Raji (cell line): ENCODE measurements at regions not wholly inside any gene's neighbourhood (a gene's known extent, or its start where the extent isn't known, plus 50 kb on each side); places are given as distances from the start of the nearest gene placed in this dataset.

Source experiments
- POLR2A ChIP-seq: IDR thresholded peaks from 2 replicates; pipeline ENCODE4 v1.6.1; 2011; ENCODE audit warnings: low read depth, low read length, control low read depth; ENCODE audit not compliant: insufficient read depth

- TF ChIP-seq POLR2A = no peak
Measured at GRCh38 chr13:50676602-50677001, 166.9 kb downstream of the DLEU7 start.

GRCh38 chr13:50677258-50677657 lies 166.2 kb downstream of the DLEU7 start:
- no peak for TF ChIP-seq POLR2A

GRCh38 chr13:50677687-50678463 lies 165.6 kb downstream of the DLEU7 start:
- TF ChIP-seq POLR2A = no peak

- no peak for TF ChIP-seq POLR2A
Measured at GRCh38 chr13:50678464-50679162, 164.9 kb downstream of the DLEU7 start.

GRCh38 chr13:50679321-50679720 lies 164.2 kb downstream of the DLEU7 start:
- TF ChIP-seq POLR2A = no peak

GRCh38 chr13:50682002-50682401 lies 161.5 kb downstream of the DLEU7 start:
- no peak for TF ChIP-seq POLR2A

- no peak for TF ChIP-seq POLR2A
Measured at GRCh38 chr13:50682966-50683365, 160.5 kb downstream of the DLEU7 start.

- TF ChIP-seq POLR2A = no peak
Measured at GRCh38 chr13:50684366-50684765, 159.1 kb downstream of the DLEU7 start.

- no peak for TF ChIP-seq POLR2A
Measured at GRCh38 chr13:50685491-50685890, 158.0 kb downstream of the DLEU7 start.

- TF ChIP-seq POLR2A = no peak
Measured at GRCh38 chr13:50685956-50686355, 157.5 kb downstream of the DLEU7 start.

- TF ChIP-seq POLR2A = no peak
Measured at GRCh38 chr13:50686551-50686950, 156.9 kb downstream of the DLEU7 start.

GRCh38 chr13:50687545-50687944 lies 155.9 kb downstream of the DLEU7 start:
- TF ChIP-seq POLR2A = no peak

- no peak for TF ChIP-seq POLR2A
Measured at GRCh38 chr13:50690006-50690405, 153.5 kb downstream of the DLEU7 start.

- no peak for TF ChIP-seq POLR2A
Measured at GRCh38 chr13:50691176-50691680, 152.3 kb downstream of the DLEU7 start.

- no peak for TF ChIP-seq POLR2A
Measured at GRCh38 chr13:50691681-50692263, 151.7 kb downstream of the DLEU7 start.

- TF ChIP-seq POLR2A = no peak
Measured at GRCh38 chr13:50692396-50692915, 151.0 kb downstream of the DLEU7 start.
